ENCODE measurements at regions not wholly inside any gene's neighbourhood (a gene's known extent, or its start where the extent isn't known, plus 50 kb on each side); places are given as distances from the start of the nearest gene placed in this dataset.
A peak's percentile ranks its signal among the peaks of the same experiment; 100 is the strongest.

- H3K36me3 ChIP-seq (replicated peaks; ENCODE audit: low read depth, low read length), result no peaks in the 10 kb centered on the region
- peaks cover 16% of the 10 kb centered on the region for H3K4me1 ChIP-seq (ENCODE audit: low read length)
- no peak overlapping the region for H2AFZ ChIP-seq (ENCODE audit: low read depth, low read length)
- no peaks in the 10 kb centered on the region for H3K27me3 ChIP-seq (ENCODE audit: low read depth, low read length)
- H3K79me2 ChIP-seq (ENCODE audit: low read length), result no peaks in the 10 kb centered on the region
- no peak overlapping the region for H3K9ac ChIP-seq (ENCODE audit: low read length)
- no peak for TF ChIP-seq CTCF (IDR thresholded peaks at IDR 0.05; ENCODE audit: low read depth, low read length)
- no peak for TF ChIP-seq EZH2phosphoT487 (IDR thresholded peaks at IDR 0.05; ENCODE audit: low read depth)
- H3K4me2 ChIP-seq (ENCODE audit: low read length), result no peak overlapping the region
- H3K4me3 ChIP-seq (ENCODE audit: low read length), result no peak overlapping the region
- no peaks in the 10 kb centered on the region for H3K9me3 ChIP-seq (ENCODE audit: insufficient read depth, low read length)
- no peaks in the 10 kb centered on the region for H4K20me1 ChIP-seq (ENCODE audit: insufficient read depth, low read length)
- H3K27ac ChIP-seq (ENCODE audit: low read length), result no peak overlapping the region
These were observed 121.3 kb downstream of the FHIP1A start for GRCh38 chr4:151530230-151530629.

GRCh38 chr4:151530783-151531182 is 121.8 kb downstream of the FHIP1A start:
- no peak overlapping the region for H3K4me3 ChIP-seq (ENCODE audit: low read length)
- no peaks in the 10 kb centered on the region for H3K36me3 ChIP-seq (replicated peaks; ENCODE audit: low read depth, low read length)
- H3K4me1 ChIP-seq (ENCODE audit: low read length), result peaks cover 16% of the 10 kb centered on the region
- no peaks in the 10 kb centered on the region for H4K20me1 ChIP-seq (ENCODE audit: insufficient read depth, low read length)
- no peaks in the 10 kb centered on the region for H3K79me2 ChIP-seq (ENCODE audit: low read length)
- H2AFZ ChIP-seq (ENCODE audit: low read depth, low read length), result no peak overlapping the region
- H3K9ac ChIP-seq (ENCODE audit: low read length), result no peak overlapping the region
- no peak overlapping the region for H3K27ac ChIP-seq (ENCODE audit: low read length)
- no peaks in the 10 kb centered on the region for H3K9me3 ChIP-seq (ENCODE audit: insufficient read depth, low read length)
- peak; percentile 83 for TF ChIP-seq CTCF (IDR thresholded peaks at IDR 0.05; ENCODE audit: low read depth, low read length)
- TF ChIP-seq EZH2phosphoT487 (IDR thresholded peaks at IDR 0.05; ENCODE audit: low read depth), result no peak
- no peaks in the 10 kb centered on the region for H3K27me3 ChIP-seq (ENCODE audit: low read depth, low read length)
- no peak overlapping the region for H3K4me2 ChIP-seq (ENCODE audit: low read length)

- Histone ChIP-seq H3K79me2 (ENCODE audit: low read length) (no peaks in the 10 kb centered on the region), H3K9ac (ENCODE audit: low read length) (no peak overlapping the region), H3K4me2 (ENCODE audit: low read length) (peak overlapping the region; percentile 3; the same call in 1 of the 2 replicates), H2AFZ (ENCODE audit: low read depth, low read length) (no peak overlapping the region), H3K4me1 (ENCODE audit: low read length) (peaks cover 16% of the 10 kb centered on the region), H3K27me3 (ENCODE audit: low read depth, low read length) (no peaks in the 10 kb centered on the region), H4K20me1 (ENCODE audit: insufficient read depth, low read length) (no peaks in the 10 kb centered on the region), H3K4me3 (ENCODE audit: low read length) (no peak overlapping the region), H3K36me3 (replicated peaks; ENCODE audit: low read depth, low read length) (no peaks in the 10 kb centered on the region), H3K9me3 (ENCODE audit: insufficient read depth, low read length) (no peaks in the 10 kb centered on the region), H3K27ac (ENCODE audit: low read length) (no peak overlapping the region)
- TF ChIP-seq EZH2phosphoT487 (IDR thresholded peaks at IDR 0.05; ENCODE audit: low read depth), result no peak
- TF ChIP-seq CTCF (IDR thresholded peaks at IDR 0.05; ENCODE audit: low read depth, low read length), result no peak
These were observed 123.2 kb downstream of the FHIP1A start for GRCh38 chr4:151532001-151532708.

GRCh38 chr4:151534195-151534594 is 125.2 kb downstream of the FHIP1A start:
- no peaks in the 10 kb centered on the region for H4K20me1 ChIP-seq (ENCODE audit: insufficient read depth, low read length)
- no peak overlapping the region for H3K9ac ChIP-seq (ENCODE audit: low read length)
- TF ChIP-seq CTCF (IDR thresholded peaks at IDR 0.05; ENCODE audit: low read depth, low read length) (no peak), EZH2phosphoT487 (IDR thresholded peaks at IDR 0.05; ENCODE audit: low read depth) (no peak)
- H3K79me2 ChIP-seq (ENCODE audit: low read length), result no peaks in the 10 kb centered on the region
- H3K9me3 ChIP-seq (ENCODE audit: insufficient read depth, low read length), result no peaks in the 10 kb centered on the region
- H3K4me1 ChIP-seq (ENCODE audit: low read length), result peaks cover 16% of the 10 kb centered on the region
- no peak overlapping the region for H3K4me3 ChIP-seq (ENCODE audit: low read length)
- H3K27me3 ChIP-seq (ENCODE audit: low read depth, low read length), result no peaks in the 10 kb centered on the region
- no peak overlapping the region for H3K27ac ChIP-seq (ENCODE audit: low read length)
- no peak overlapping the region for H3K4me2 ChIP-seq (ENCODE audit: low read length)
- H2AFZ ChIP-seq (ENCODE audit: low read depth, low read length), result no peak overlapping the region
- no peaks in the 10 kb centered on the region for H3K36me3 ChIP-seq (replicated peaks; ENCODE audit: low read depth, low read length)
